Mesenchymal stem cell (in vitro differentiated cells and primary cell): ENCODE measurements at regions not wholly inside any gene's neighbourhood (a gene's known extent, or its start where the extent isn't known, plus 50 kb on each side); places are given as distances from the start of the nearest gene placed in this dataset.

ENCODE experiments used
- DNase-seq: peaks from one replicate; pipeline ENCODE4 v3.0.0-alpha.2; 2013
- H2AFZ ChIP-seq: one replicate; pipeline ENCODE4 v1.6.1; 2013; ENCODE audit warnings: low read depth, mild to moderate bottlenecking, control low read depth, inconsistent platforms, low read length, moderate library complexity
- H2AK5ac ChIP-seq: 2 replicates; pipeline ENCODE4 v1.6.1; 2013; ENCODE audit warnings: low read length, moderate library complexity, mild to moderate bottlenecking, inconsistent platforms; ENCODE audit not compliant: severe bottlenecking
- H2BK120ac ChIP-seq: one replicate; pipeline ENCODE4 v1.6.1; 2013; ENCODE audit warnings: low read depth, mild to moderate bottlenecking, inconsistent platforms, low read length, moderate library complexity
- H2BK12ac ChIP-seq, 2 experiments: one replicate each; pipeline ENCODE4 v1.6.1; 2013; ENCODE audit warnings: inconsistent platforms in 2 of 2, low read length in 2 of 2, mild to moderate bottlenecking in 2 of 2, moderate library complexity in 2 of 2, control low read depth in 1 of 2
- H2BK15ac ChIP-seq: one replicate; pipeline ENCODE4 v1.6.1; 2013; ENCODE audit warnings: mild to moderate bottlenecking, low read depth, inconsistent platforms; ENCODE audit not compliant: poor library complexity, severe bottlenecking
- H2BK5ac ChIP-seq: 2 replicates; pipeline ENCODE4 v1.6.1; 2013; ENCODE audit warnings: low read depth, mild to moderate bottlenecking, low read length, control low read depth, inconsistent platforms; ENCODE audit not compliant: poor library complexity, severe bottlenecking
- H3K14ac ChIP-seq, 2 experiments: one replicate each; pipeline ENCODE4 v1.6.1; 2013; ENCODE audit warnings: inconsistent platforms in 2 of 2, low read length in 2 of 2, control low read depth in 1 of 2, mild to moderate bottlenecking in 1 of 2, moderate library complexity in 1 of 2
- H3K18ac ChIP-seq, 2 experiments: one replicate each; pipeline ENCODE4 v1.6.1; 2013; ENCODE audit warnings: inconsistent platforms in 2 of 2, low read length in 2 of 2, control low read depth in 1 of 2, low read depth in 1 of 2, mild to moderate bottlenecking in 1 of 2
- H3K23ac ChIP-seq, 2 experiments: one replicate each; pipeline ENCODE4 v1.6.1; 2013; ENCODE audit warnings: inconsistent platforms in 2 of 2, low read length in 2 of 2, mild to moderate bottlenecking in 2 of 2, moderate library complexity in 2 of 2, control low read depth in 1 of 2
- H3K27ac ChIP-seq: 2 replicates; pipeline ENCODE4 v1.5.1; 2013; ENCODE audit warnings: mild to moderate bottlenecking, moderate library complexity, low read length, control low read depth, inconsistent platforms; ENCODE audit not compliant: poor library complexity, severe bottlenecking
- H3K27me3 ChIP-seq, 2 experiments: 2 replicates each; pipeline versions ENCODE4 v1.6.1 to v1.7.0; 2013; ENCODE audit warnings: low read length in 2 of 2, mild to moderate bottlenecking in 2 of 2, moderate library complexity in 2 of 2, control low read depth in 1 of 2, inconsistent platforms in 1 of 2; ENCODE audit not compliant: control insufficient read depth in 1 of 2, insufficient read depth in 1 of 2
- H3K36me3 ChIP-seq, 2 experiments: 2 replicates each; pipeline versions ENCODE4 v1.6.1 to v1.7.0; 2013; ENCODE audit warnings: low read length in 2 of 2, control low read depth in 1 of 2, inconsistent platforms in 1 of 2, low read depth in 1 of 2, mild to moderate bottlenecking in 1 of 2; ENCODE audit not compliant: insufficient read depth in 2 of 2, control insufficient read depth in 1 of 2
- H3K4ac ChIP-seq, 2 experiments: one replicate each; pipeline ENCODE4 v1.6.1; 2013; ENCODE audit warnings: inconsistent platforms in 2 of 2, low read length in 2 of 2, mild to moderate bottlenecking in 2 of 2, moderate library complexity in 2 of 2, control low read depth in 1 of 2, low read depth in 1 of 2
- H3K4me1 ChIP-seq: 2 replicates; pipeline ENCODE4 v1.6.1; 2013; ENCODE audit warnings: low read depth, low read length, control low read depth; ENCODE audit not compliant: control insufficient read depth, insufficient read depth
- H3K4me2 ChIP-seq: 2 replicates; pipeline ENCODE4 v1.6.1; 2013; ENCODE audit warnings: low read length, mild to moderate bottlenecking, inconsistent platforms; ENCODE audit not compliant: poor library complexity, severe bottlenecking
- H3K4me3 ChIP-seq, 2 experiments: 2 replicates each; pipeline versions ENCODE4 v1.5.1 to v1.7.0; 2013; ENCODE audit warnings: low read length in 2 of 2, mild to moderate bottlenecking in 2 of 2, control low read depth in 1 of 2, low read depth in 1 of 2; ENCODE audit not compliant: insufficient read depth in 1 of 2
- H3K79me1 ChIP-seq: replicated peaks from 2 replicates; pipeline ENCODE4 v1.6.1; 2013; ENCODE audit warnings: mild to moderate bottlenecking, control low read depth, low read length, inconsistent platforms; ENCODE audit not compliant: poor library complexity, severe bottlenecking
- H3K9ac ChIP-seq: 2 replicates; pipeline ENCODE4 v1.7.0; 2013; ENCODE audit warnings: mild to moderate bottlenecking, low read length, moderate library complexity
- H3K9me3 ChIP-seq: 2 replicates; pipeline ENCODE4 v1.7.0; 2013; ENCODE audit warnings: mild to moderate bottlenecking, low read length; ENCODE audit not compliant: control insufficient read depth
- H4K8ac ChIP-seq: one replicate; pipeline ENCODE4 v1.6.1; 2013; ENCODE audit warnings: inconsistent platforms, mild to moderate bottlenecking, low read length, moderate library complexity
- H4K91ac ChIP-seq: one replicate; pipeline ENCODE4 v1.6.1; 2013; ENCODE audit warnings: mild to moderate bottlenecking, low read length, inconsistent platforms
- WGBS: methylation state at CpG from one replicate; pipeline ENCODE4 v1.1.7; 2013; ENCODE audit warnings: mixed read lengths; 5-methylcytosine and 5-hydroxymethylcytosine counted together

GRCh38 chr14:97390096-97390724 lies 593.0 kb downstream of the VRK1 start:
- no peak overlapping the region for H3K27ac ChIP-seq
- no peak overlapping the region for H4K91ac ChIP-seq
- H2AFZ ChIP-seq = no peak overlapping the region
- H2BK12ac ChIP-seq = no peak overlapping the region
- no peak overlapping the region for H2BK5ac ChIP-seq
- no peak overlapping the region for H2BK120ac ChIP-seq
- no peaks in the 10 kb centered on the region for H3K36me3 ChIP-seq
- no peak overlapping the region for H3K4me3 ChIP-seq
- no peak overlapping the region for H3K4ac ChIP-seq
- H3K9ac ChIP-seq = no peak overlapping the region
- no peak overlapping the region for H3K23ac ChIP-seq
- WGBS = 85% methylated on average over 4 of the region's 4 CpGs
- H2AK5ac ChIP-seq = no peak overlapping the region
- no peaks in the 10 kb centered on the region for H3K79me1 ChIP-seq
- H3K14ac ChIP-seq = no peak overlapping the region
- H3K4me2 ChIP-seq = no peak overlapping the region
- no peaks in the 10 kb centered on the region for H3K27me3 ChIP-seq
- H4K8ac ChIP-seq = no peak overlapping the region
- H2BK15ac ChIP-seq = no peak overlapping the region
- no peaks in the 10 kb centered on the region for H3K4me1 ChIP-seq
- no peaks in the 10 kb centered on the region for H3K9me3 ChIP-seq
- H3K18ac ChIP-seq = no peak overlapping the region
- DNase-seq = no peak

GRCh38 chr14:97393244-97393643 lies 596.1 kb downstream of the VRK1 start:
- Histone ChIP-seq H2BK15ac (no peak overlapping the region), H2BK12ac (no peak overlapping the region), H3K27me3 (no peaks in the 10 kb centered on the region), H3K4me1 (no peaks in the 10 kb centered on the region), H2BK120ac (no peak overlapping the region), H2BK5ac (no peak overlapping the region), H4K91ac (no peak overlapping the region), H3K4ac (no peak overlapping the region), H3K36me3 (no peaks in the 10 kb centered on the region), H3K18ac (no peak overlapping the region), H3K14ac (no peak overlapping the region), H3K27ac (no peak overlapping the region), H2AFZ (no peak overlapping the region), H3K9me3 (no peaks in the 10 kb centered on the region), H4K8ac (no peak overlapping the region), H3K23ac (no peak overlapping the region), H2AK5ac (no peak overlapping the region), H3K4me3 (no peak overlapping the region), H3K79me1 (no peaks in the 10 kb centered on the region), H3K9ac (no peak overlapping the region), H3K4me2 (no peak overlapping the region)
- DNase-seq = no peak
- WGBS = 77% methylated on average over 3 of the region's 6 CpGs

GRCh38 chr14:97395068-97395467 lies 597.9 kb downstream of the VRK1 start:
- Histone ChIP-seq H2BK5ac (no peak overlapping the region), H2AFZ (no peak overlapping the region), H3K23ac (no peak overlapping the region), H3K4me3 (no peak overlapping the region), H3K27ac (no peak overlapping the region), H3K9me3 (no peaks in the 10 kb centered on the region), H3K9ac (no peak overlapping the region), H3K79me1 (no peaks in the 10 kb centered on the region), H3K4ac (no peak overlapping the region), H2BK120ac (no peak overlapping the region), H3K14ac (no peak overlapping the region), H4K91ac (no peak overlapping the region), H3K27me3 (no peaks in the 10 kb centered on the region), H4K8ac (no peak overlapping the region), H3K4me2 (no peak overlapping the region), H3K36me3 (no peaks in the 10 kb centered on the region), H2AK5ac (no peak overlapping the region), H3K4me1 (no peaks in the 10 kb centered on the region), H3K18ac (no peak overlapping the region), H2BK12ac (no peak overlapping the region), H2BK15ac (no peak overlapping the region)
- 84% methylated on average over 4 of the region's 4 CpGs for WGBS
- DNase-seq = no peak

- H3K79me1 ChIP-seq = no peaks in the 10 kb centered on the region
- no peak overlapping the region for H3K4me3 ChIP-seq
- no peak overlapping the region for H4K91ac ChIP-seq
- H2BK15ac ChIP-seq = no peak overlapping the region
- H3K4me2 ChIP-seq = no peak overlapping the region
- no peak overlapping the region for H4K8ac ChIP-seq
- H3K4ac ChIP-seq = no peak overlapping the region
- 71% methylated on average over 7 of the region's 7 CpGs for WGBS
- H3K18ac ChIP-seq = no peak overlapping the region
- no peaks in the 10 kb centered on the region for H3K9me3 ChIP-seq
- no peak overlapping the region for H3K9ac ChIP-seq
- no peaks in the 10 kb centered on the region for H3K27me3 ChIP-seq
- H2AFZ ChIP-seq = no peak overlapping the region
- no peak overlapping the region for H2BK12ac ChIP-seq
- no peak overlapping the region for H2AK5ac ChIP-seq
- H3K36me3 ChIP-seq = no peaks in the 10 kb centered on the region
- no peak overlapping the region for H2BK120ac ChIP-seq
- DNase-seq = no peak
- no peak overlapping the region for H2BK5ac ChIP-seq
- no peak overlapping the region for H3K23ac ChIP-seq
- no peak overlapping the region for H3K14ac ChIP-seq
- H3K4me1 ChIP-seq = no peaks in the 10 kb centered on the region
- no peak overlapping the region for H3K27ac ChIP-seq
Observed at GRCh38 chr14:97401714-97402113, 604.5 kb downstream of the VRK1 start.
